IPS-NIHi7 (cell line): ENCODE measurements at regions not wholly inside any gene's neighbourhood (a gene's known extent, or its start where the extent isn't known, plus 50 kb on each side); places are given as distances from the start of the nearest gene placed in this dataset.
"Not testable (repeated sequence)": the region's sequence is repeated elsewhere in the genome, so short reads cannot be mapped to it uniquely, and the experiment has no call there.

Source experiments
- DNase-seq: peaks from one replicate; pipeline ENCODE4 v3.0.0; 2012; ENCODE audit warnings: mixed read lengths; ENCODE audit errors: extremely low spot score

- DNase-seq, result not testable (repeated sequence)
Measured at GRCh38 chr1:157368941-157369340, 183.4 kb downstream of the FCRL5 start.

GRCh38 chr1:157368363-157368762 is 184.0 kb downstream of the FCRL5 start:
- no peak for DNase-seq

- DNase-seq, result no peak
Measured at GRCh38 chr1:157367870-157368269, 184.4 kb downstream of the FCRL5 start.

GRCh38 chr1:157367091-157367739 is 185.1 kb downstream of the FCRL5 start:
- no peak for DNase-seq

GRCh38 chr1:157364612-157365011 is 187.7 kb downstream of the FCRL5 start:
- no peak for DNase-seq

GRCh38 chr1:157363660-157364140 is 188.6 kb downstream of the FCRL5 start:
- DNase-seq, result peak; percentile 73

- no peak for DNase-seq
Measured at GRCh38 chr1:157360023-157360390, 192.3 kb downstream of the FCRL5 start.

GRCh38 chr1:157359314-157360022 is 192.8 kb downstream of the FCRL5 start:
- DNase-seq, result no peak

- no peak for DNase-seq
Measured at GRCh38 chr1:157357111-157357510, 195.2 kb downstream of the FCRL5 start.

GRCh38 chr1:157356601-157357000 is 195.7 kb downstream of the FCRL5 start:
- no peak for DNase-seq

GRCh38 chr1:157353546-157353945 is 198.8 kb downstream of the FCRL5 start:
- DNase-seq, result no peak

GRCh38 chr1:157352817-157353408 is 199.4 kb downstream of the FCRL5 start:
- DNase-seq, result no peak

- DNase-seq, result no peak
Measured at GRCh38 chr1:157352216-157352615, 200.1 kb downstream of the FCRL5 start.

GRCh38 chr1:157351800-157352199 is 200.5 kb downstream of the FCRL5 start:
- DNase-seq, result not testable (repeated sequence)

GRCh38 chr1:157348538-157349480 is 203.5 kb downstream of the FCRL5 start:
- DNase-seq, result no peak

- no peak for DNase-seq
Measured at GRCh38 chr1:157347506-157347905, 204.8 kb downstream of the FCRL5 start.

GRCh38 chr1:157337785-157338184 is 199.6 kb upstream of the ETV3 start:
- DNase-seq, result not testable (repeated sequence)

GRCh38 chr1:157335056-157335455 is 196.9 kb upstream of the ETV3 start:
- DNase-seq, result no peak

- DNase-seq, result no peak
Measured at GRCh38 chr1:157334041-157334440, 195.8 kb upstream of the ETV3 start.

- not testable (repeated sequence) for DNase-seq
Measured at GRCh38 chr1:157330177-157330576, 192.0 kb upstream of the ETV3 start.

GRCh38 chr1:157328120-157328519 is 189.9 kb upstream of the ETV3 start:
- not testable (repeated sequence) for DNase-seq
